ENCODE measurements at regions not wholly inside any gene's neighbourhood (a gene's known extent, or its start where the extent isn't known, plus 50 kb on each side); places are given as distances from the start of the nearest gene placed in this dataset.

GRCh38 chr20:48143435-48144081 lies 358.3 kb upstream of the SULF2 start:
- no peak for DNase-seq (ENCODE audit: low read depth, low spot score)
- POLR2A ChIA-PET = no interaction called here
- no peak overlapping the region for H3K4me3 ChIP-seq (ENCODE audit: low read depth, low read length)
- TF ChIP-seq CTCF (IDR thresholded peaks at IDR 0.05; ENCODE audit: insufficient read depth, low read length, missing control alignments) = no peak
- CTCF ChIA-PET = no interaction called here

GRCh38 chr20:48142516-48142773 lies 357.2 kb upstream of the SULF2 start:
- ChIA-PET CTCF (interaction anchor here (0.6 kb wide), 1 partner anchor 1427 kb away, joined by 3 read pairs; no protein-coding TSS in a partner anchor), POLR2A (no interaction called here)
- no peak for DNase-seq (ENCODE audit: low read depth, low spot score)
- no peak overlapping the region for H3K4me3 ChIP-seq (ENCODE audit: low read depth, low read length)
- no peak for TF ChIP-seq CTCF (IDR thresholded peaks at IDR 0.05; ENCODE audit: insufficient read depth, low read length, missing control alignments)

GRCh38 chr20:48141660-48142515 lies 356.6 kb upstream of the SULF2 start:
- POLR2A ChIA-PET = no interaction called here
- CTCF ChIA-PET = interaction anchor here (0.6 kb wide), 1 partner anchor 1427 kb away, joined by 3 read pairs; no protein-coding TSS in a partner anchor
- H3K4me3 ChIP-seq (ENCODE audit: low read depth, low read length) = no peak overlapping the region
- no peak for TF ChIP-seq CTCF (IDR thresholded peaks at IDR 0.05; ENCODE audit: insufficient read depth, low read length, missing control alignments)
- DNase-seq (ENCODE audit: low read depth, low spot score) = no peak

GRCh38 chr20:48139262-48140041 lies 354.2 kb upstream of the SULF2 start:
- peak; percentile 37 for DNase-seq (ENCODE audit: low read depth, low spot score)
- TF ChIP-seq CTCF (IDR thresholded peaks at IDR 0.05; ENCODE audit: insufficient read depth, low read length, missing control alignments) = no peak
- POLR2A ChIA-PET = interaction anchor here (0.8 kb wide), 1 partner anchor 47 kb away, joined by 3 read pairs; no protein-coding TSS in a partner anchor
- no peak overlapping the region for H3K4me3 ChIP-seq (ENCODE audit: low read depth, low read length)
- CTCF ChIA-PET = no interaction called here

- H3K4me3 ChIP-seq (ENCODE audit: low read depth, low read length) = no peak overlapping the region
- ChIA-PET POLR2A (no interaction called here), CTCF (interaction anchor here (3.2 kb wide), 1 partner anchor 488 kb away, joined by 10 read pairs; no protein-coding TSS in a partner anchor)
- no peak for DNase-seq (ENCODE audit: low read depth, low spot score)
- TF ChIP-seq CTCF (IDR thresholded peaks at IDR 0.05; ENCODE audit: insufficient read depth, low read length, missing control alignments) = no peak
Measured at GRCh38 chr20:48132834-48133233, 347.6 kb upstream of the SULF2 start.

- TF ChIP-seq CTCF (IDR thresholded peaks at IDR 0.05; ENCODE audit: insufficient read depth, low read length, missing control alignments) = no peak
- POLR2A ChIA-PET = no interaction called here
- CTCF ChIA-PET = interaction anchor here (1.0 to 3.2 kb wide), 2 partner anchors 346 to 489 kb away, joined by 4 to 10 read pairs; no protein-coding TSS in a partner anchor
- DNase-seq (ENCODE audit: low read depth, low spot score) = peak; percentile 16
- H3K4me3 ChIP-seq (ENCODE audit: low read depth, low read length) = no peak overlapping the region
Measured at GRCh38 chr20:48131581-48131980, 346.3 kb upstream of the SULF2 start.

Data from AG04449 (cell line).